ENCODE measurements at regions not wholly inside any gene's neighbourhood (a gene's known extent, or its start where the extent isn't known, plus 50 kb on each side); places are given as distances from the start of the nearest gene placed in this dataset.
A peak's percentile ranks its signal among the peaks of the same experiment; 100 is the strongest.
"Not testable (repeated sequence)": the region's sequence is repeated elsewhere in the genome, so short reads cannot be mapped to it uniquely, and the experiment has no call there.

DNA sequence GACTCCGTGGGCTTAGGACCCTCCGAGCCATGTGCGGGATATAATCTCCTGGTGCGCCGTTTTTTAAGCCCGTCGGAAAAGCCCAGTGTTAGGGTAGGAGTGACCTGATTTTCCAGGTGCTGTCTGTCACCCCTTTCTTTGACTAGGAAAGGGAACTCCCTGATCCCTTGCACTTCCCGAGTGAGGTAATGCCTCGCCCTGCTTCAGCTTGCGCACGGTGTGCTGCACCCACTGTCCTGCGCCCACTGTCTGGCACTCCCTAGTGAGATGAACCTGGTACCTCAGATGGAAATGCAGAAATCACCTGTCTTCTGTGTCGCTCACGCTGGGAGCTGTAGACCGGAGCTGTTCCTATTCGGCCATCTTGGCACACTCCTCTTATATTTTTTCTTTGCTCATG, 95.1 kb upstream of the FRMD4B start:
- DNase-seq = not testable (repeated sequence)

DNA sequence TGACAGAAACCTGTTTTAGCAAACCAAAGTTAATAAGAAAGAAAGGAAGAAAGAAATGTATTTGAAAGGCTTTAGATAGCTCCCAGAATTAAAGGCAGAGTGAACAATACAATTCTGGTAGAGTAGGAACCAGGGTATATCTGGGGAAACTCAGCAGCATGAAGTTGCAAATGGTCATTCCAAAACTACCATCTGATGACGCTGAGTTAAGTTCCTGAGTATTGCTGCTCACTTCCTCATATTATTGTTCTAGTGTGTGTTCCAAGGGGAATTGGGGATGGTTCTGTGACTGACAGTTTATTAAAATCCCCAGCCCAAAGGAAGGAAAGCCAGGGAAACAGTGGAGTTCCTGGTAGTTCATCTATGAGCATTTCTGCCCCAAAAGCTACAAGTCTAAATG, 88.3 kb upstream of the FRMD4B start:
- no peak for DNase-seq

DNA sequence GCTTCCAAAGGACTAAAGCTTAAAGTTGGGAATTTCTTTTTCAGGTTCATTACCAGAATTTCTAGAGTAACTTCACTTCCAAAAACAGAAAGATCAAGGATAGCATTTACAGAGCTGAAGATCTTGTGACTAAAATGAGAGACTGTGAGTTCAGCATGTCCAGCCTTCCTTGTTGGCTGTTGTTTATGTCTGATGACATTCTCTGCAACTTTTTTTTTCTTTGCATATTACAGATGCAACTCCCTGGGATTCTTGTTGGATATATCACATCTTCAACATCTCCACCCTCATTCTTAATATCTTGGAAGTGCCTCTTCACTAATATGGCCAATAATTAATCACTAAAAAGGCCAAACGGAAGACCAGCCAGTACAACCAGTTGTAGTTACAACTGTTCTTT, 86.2 kb upstream of the FRMD4B start:
- no peak for DNase-seq

DNA sequence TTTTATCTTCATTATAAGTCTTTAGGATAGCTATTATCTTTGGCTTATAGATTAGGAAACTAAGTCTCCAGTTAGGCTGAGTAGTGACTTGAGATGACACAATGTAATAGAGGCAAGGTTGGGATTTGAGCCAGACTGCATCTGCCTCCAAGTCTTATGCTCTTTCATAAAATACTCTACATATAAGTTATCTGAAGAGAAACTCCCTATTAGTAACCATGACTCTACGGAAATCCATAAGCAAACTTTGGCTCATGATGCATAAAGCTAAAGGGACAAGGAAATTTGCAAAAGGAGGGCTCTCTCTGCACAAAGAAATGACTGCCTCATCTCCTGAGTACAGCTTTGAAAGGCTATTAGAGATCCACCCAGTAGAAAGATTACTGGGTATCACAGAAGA, 77.6 kb upstream of the FRMD4B start:
- DNase-seq = no peak

DNA sequence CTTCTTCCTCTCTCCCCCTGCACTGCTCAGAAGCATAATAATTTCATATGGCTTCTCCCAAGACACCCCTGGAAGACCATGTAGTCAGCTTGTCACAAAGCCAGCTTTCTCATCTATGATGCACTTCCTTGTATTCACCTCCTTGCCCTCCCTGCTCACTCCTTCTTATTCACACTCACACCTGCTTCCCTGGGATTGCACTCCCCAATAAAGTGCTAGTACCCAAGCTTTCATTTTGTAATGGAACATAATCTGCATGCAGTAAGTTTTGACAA, 76.9 kb upstream of the FRMD4B start:
- no peak for DNase-seq

DNA sequence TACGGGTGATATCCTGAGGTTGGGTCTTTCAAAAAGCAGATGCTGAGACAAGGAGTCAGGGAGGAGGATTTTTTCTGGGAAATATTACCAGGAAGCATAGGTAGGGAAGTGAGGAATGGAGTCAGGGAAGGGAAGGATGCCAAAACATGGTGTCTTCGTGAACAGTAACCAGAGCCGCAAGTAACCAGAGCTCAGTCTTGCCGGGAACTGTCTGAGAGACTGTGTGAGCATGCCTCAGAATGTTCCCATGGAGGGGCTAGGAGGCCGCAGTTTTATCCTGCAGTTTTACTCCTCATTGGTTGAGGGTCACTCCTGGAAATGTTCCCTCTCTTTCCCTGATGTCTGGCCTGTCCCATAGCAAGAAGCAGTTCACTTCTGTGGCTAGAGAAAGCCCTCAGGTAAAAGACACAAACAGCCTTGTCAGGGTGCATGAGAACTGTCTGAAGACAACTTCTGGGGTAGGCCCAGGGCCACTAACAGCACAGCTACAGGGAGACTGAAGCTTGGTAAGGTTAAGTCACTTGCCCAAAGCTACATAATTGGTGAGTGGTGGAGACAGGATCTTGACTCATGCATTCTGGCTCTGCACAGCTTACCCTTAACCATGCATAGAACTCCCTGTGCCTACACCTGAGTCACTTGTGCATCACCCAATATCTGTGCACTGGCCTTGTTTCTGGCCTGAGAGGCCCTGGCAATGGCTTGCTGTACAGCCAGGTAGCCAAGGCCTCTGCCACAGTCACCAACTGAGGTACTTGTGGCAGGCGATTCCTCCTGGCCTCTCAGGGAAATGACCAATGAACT, 76.3 kb upstream of the FRMD4B start:
- no peak for DNase-seq

DNA sequence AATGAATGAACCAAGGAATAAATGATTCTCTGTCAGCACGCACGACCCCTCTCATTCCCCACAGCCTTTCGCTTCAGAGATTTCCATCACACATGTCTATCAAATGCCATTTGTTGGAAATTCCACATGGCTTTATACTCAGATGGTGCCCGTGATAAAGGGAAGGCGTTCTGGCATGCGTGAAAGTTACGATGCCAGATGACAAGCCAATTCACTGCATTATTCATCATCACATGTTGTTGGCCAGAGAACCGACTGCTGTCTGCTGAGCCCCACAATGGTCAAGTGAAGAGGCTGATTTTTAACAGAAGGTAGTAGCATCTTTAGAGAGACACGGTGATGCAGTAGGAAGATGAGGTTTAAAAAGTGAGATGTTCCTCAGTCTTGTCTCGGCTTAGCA, 74.1 kb upstream of the FRMD4B start:
- no peak for DNase-seq

DNA sequence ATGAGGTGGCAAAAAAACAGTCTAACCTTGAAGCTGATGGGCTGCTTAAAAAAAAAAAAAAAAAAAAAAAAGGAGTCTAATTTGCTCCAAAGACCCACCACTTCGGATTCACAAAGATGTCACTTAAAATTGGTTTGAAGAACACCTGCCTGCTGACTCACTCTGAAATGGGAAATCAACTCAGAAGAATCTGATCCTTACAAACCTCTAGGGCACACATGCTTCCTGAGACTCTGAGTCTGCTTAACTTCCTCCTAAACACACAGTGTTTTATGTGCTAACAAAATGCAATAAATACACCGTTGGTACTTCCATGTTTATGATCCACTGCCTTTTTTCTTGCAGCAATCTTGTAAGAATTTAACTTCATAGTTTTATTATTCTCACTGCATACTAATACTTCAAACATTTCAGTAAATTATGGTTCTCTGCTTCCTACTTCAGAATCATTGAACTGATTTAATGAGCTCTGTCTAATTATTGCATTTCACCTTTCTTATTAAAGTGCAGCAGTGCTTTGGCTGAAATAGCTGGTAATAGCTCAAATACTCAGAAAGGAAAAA, 73.0 kb upstream of the FRMD4B start:
- no peak for DNase-seq

DNA sequence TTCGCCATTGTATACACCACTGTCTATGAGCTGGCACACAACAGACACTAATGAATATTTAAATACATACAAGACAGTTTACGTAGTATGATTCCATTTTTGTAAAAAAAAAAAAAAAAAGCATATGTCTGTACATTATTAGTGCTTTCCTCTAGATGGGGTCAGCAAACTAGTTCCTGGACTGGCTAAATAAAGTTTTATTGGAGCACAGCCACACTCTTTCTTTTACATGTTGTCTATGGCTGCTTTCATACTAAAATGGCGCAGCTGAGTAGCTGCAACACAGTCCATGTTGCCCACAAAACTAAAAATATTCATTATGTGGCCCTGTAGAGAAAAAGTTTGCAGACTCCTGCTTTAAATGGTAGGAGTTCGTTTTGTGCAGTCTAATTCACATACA, 70.7 kb upstream of the FRMD4B start:
- no peak for DNase-seq

DNA sequence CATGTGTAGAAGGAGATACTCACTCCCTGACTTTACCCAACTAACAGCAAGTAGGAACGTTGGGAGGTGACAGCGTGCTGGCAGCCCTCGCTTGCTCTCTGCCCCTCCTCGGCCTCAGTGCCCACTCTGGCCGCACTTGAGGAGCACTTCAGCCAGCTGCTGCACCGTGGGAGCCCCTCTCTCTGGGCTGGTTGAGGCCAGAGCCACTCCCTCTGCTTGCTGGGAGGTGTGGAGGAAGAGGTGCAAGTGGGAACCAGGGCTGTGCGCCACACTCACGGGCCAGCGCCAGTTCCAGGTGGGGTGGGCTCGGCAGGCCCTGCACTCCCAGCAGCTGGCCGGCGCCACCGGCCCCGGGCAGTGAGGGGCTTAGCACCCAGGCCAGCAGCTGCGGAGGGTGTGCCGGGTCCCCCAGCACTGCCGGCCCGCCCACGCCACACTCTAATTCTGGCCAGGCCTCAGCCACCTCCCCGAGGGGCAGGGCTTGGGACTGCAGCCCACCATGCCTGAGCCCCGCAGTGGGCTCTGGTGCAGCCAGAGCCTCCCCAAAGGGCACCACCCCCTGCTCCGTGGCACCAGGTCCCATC, 68.4 kb upstream of the FRMD4B start:
- no peak for DNase-seq

DNA sequence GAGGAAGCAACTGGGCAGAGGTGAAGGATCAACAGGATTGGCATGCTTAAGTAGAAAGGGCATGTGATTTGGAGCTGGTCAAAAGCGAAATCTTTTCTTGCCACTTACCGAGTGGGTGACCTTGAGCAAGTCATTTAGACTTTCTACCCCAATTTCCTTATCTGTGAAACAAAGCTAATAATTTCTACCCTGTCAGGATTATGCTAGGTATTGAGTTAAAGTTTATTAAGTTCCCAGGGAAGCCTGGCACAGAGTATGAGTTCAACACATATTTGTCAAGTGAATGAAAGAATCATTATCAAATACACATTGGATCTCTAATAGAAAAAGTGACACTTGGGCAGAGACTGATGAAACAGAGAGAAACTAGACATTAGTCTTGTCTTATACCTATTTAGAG, 66.4 kb upstream of the FRMD4B start:
- DNase-seq = no peak

DNA sequence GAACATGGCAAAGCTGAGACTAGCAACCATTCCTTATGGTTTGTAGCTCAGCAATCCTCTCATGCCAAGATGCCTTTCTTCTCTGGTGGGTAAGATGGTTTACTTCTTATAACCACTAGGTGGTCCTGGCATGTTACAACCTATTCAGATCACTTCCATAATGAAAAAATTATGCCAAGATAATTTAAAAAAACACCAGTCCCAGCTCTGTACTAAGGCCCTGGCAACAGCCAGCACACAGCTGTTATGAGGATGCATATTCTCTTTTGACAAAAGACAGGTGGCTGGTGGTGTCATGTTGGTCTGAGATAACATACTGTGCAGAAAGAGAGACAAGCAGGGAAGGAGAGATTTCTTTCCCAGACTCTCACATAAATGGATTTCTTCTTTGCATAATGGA, 65.7 kb upstream of the FRMD4B start:
- DNase-seq = no peak

DNA sequence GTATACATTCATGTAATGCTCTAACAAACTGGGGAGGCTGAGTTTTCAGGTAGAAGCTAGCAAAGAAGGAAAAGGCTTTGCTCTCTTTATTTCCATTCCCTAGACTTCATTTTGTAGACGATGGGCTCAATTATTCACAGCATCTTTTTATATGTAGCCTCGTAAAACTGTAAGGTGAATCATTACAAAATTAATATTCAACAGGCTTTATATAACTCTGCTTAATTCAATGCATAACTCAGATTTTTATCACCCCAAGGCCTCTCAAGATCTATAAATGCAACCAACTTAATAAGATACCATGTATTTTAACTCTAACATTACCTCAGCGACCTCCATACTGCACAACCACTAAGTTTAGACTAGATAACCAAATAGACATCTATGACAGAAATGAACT, 63.0 kb upstream of the FRMD4B start:
- DNase-seq = no peak

DNA sequence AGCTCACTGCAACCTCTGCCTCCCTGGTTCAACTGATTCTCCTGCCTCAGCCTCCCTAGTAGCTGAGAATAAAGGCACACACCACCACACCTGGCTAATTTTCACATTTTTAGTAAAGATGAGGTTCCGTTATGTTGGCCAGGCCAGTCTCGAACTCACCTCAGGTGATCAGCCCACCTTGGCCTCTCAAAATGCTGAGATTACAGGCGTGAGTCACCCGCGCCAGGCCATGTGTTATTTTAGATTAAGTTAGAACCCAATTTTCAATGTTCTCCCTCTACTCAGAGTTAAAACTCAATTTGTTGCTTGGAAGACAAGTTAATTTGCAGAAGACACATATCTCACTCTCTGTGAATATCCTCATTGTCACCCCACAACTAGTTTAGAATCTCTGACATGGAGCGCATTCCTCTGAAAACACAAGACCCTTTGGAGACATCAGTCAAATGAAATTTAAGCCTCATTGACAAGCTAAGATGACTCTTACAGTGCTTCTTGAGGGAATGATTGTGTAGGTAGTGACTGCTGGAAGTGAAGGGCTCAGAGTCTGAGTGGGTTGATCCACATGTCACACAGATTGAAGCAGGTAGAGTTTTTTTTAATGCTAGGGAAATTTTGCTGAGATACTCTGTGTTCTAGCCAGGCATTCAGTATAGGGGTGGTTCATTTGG, 60.6 kb upstream of the FRMD4B start:
- DNase-seq = no peak

DNA sequence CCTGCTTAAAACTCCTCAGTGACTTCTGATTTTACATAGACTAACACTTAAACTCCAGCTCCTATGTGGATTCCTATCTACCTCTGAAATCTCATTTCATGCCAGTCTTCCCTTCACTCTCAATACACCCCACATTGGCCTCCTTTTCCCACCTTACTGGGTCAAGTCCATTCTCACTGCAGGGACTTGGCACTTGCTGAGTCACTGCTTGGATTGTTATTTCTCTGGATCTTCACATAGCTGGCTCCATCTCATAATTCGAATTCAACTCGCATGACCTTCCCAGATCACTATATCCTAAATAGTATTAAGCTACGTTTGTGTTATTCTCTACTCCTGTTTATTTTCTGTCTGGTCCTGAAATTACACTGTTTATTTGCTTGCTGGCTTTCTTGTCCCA, 59.6 kb upstream of the FRMD4B start:
- DNase-seq = no peak

DNA sequence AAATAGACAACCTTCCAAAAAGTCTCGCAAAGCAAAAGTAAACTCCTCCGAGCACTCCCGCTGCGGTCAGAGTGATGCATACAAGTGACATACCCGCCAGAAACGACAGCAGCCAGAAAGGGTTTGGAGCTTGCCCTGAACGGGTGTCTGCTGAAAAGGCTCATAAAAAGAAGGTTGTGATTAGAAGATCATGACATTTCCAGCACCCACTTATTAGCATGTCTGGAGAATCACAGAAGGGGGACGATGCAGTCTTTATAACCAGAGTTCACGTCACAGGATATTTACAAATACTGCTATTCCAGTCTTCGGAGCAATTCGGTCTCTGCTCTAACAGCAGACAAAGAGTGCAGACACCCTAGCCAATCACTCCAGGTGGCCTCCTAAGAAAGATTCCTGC, 59.1 kb upstream of the FRMD4B start:
- DNase-seq = no peak

DNA sequence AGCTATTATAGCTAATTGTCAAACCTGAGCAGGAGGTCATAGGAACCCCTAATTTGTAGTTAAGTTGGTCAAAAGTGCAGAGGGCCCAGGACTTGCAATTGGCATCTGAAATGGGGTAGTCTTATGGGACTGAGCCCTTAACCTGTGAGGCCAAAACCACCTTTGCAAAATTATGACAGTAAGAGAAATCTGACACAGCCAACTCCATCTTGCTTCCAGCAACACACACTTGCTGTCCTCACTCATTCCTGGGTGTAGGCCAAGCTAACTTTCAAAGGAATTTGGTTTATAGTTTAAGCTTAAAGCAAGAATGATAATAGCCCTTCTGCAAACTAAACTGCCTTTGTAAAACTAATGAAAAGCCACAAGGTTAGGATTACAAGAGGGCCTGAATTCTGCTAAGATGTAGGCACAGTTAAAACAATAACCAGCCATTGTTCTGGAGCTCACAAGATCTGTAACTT, 57.6 kb upstream of the FRMD4B start:
- DNase-seq = no peak

DNA sequence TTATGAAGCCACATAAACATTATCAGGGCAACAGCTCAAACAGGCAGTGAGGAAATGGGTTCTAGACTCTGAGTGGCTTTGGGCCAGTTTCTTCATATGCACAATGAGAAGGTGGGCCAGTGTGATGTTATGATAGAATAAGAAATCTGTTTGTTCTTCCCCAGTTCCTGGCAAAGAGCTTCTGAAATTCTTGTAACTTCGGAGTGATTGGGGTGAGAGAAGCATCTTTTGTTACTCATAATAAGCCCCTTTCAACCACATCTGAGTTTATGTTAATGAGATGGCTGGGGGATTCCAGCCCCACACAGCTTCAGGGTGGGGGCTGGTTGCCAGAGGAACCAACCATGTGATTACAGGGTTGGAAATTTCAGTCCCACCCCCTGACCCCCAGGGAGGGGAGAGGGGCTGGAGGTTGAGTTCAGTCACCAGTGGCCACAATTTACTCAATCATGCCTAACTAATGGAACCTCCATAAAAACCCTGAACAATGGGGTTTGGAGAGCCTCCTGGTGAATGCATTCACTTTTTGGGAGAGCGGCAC, 57.0 kb upstream of the FRMD4B start:
- DNase-seq = no peak

DNA sequence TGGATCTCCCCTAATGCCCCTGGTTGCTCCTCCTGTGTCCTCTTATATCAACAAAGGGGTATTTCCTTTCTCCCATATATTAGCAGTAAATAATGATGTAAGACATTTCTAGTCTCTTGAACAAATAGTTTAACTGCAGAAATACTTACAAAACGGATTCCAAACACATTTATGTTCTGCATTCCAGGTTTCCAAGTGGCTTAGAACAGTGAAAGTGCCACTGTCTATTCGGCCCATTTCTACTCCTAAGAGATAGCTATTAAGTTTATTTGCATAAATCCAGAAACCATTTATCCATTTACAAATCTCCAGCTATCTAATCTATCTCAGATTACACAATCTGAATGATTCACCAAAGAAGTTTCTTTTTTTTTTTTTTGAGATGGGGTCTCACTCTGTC, 55.8 kb upstream of the FRMD4B start:
- no peak for DNase-seq

DNA sequence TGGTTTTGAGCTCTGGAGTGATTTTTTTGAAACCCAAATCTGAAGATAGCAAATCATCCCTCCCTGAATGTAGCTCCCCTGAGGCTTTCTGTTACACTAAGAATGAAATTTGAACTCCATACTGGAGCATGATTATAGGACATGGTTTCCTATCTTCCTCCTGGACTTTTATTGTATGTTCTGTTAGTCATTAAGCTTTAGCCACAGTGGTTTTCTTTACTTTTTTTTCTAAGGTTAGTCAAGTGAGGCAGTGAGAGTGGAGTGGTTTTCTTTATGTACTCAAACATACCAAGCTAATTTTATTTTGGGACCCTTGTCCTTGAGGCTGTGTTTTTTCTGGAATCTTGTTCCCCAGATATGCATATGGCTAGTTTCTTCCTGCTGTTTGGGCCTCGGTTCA, 55.2 kb upstream of the FRMD4B start:
- DNase-seq = no peak

DNA sequence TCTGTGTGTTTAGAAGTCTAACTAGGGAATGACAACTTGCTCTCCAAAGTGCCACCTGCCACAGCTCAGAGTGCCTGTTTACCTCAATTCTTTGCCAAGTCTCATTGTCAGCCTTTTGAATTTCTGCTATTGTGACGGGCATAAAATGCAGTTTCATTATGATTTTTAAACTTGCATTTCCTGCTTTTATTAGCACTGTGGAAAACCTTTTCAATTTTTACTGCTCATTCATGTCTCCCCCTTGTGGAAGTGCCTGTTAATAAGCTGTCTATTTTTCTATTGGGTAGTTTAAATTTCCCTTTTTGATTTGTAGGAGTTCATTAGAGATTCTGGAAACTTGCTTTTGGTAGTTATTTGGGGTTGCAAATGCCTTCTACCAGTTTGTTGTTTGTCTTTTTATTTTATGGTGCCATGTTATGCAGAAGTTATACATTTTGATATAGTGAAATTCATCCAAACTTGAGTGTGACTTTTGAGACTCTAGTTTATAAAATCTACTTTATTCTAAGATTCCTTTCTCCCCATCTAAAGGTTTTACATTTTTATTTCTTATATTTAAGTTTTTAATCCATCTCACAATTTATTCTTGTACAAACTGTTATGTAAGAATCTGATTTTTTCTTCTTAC, 53.9 kb upstream of the FRMD4B start:
- peak; percentile 38 for DNase-seq

DNA sequence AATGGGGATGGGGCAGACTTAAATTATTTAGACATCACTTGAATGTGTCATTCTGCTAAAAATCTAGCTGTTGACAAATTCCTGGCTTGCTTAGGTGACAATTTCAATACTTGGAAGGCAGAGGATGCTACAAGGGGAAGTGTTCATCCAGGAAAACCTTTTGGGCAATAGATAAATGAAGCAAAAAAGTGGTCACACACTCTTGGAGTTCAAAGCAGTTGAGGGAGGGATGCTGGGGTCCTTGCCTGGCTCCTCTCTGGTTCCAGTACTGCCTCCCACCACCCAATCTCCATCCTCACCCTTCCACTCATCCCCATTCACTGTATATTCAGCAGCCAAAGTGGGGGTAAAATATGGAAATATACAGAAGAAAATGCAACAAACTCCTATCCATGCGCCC, 52.6 kb upstream of the FRMD4B start:
- no peak for DNase-seq

Data from NCI-H1105 treated with DMSO at 0.1 percent for 48 hours (cell line).